HG02852 (cell line): ENCODE measurements at regions not wholly inside any gene's neighbourhood (a gene's known extent, or its start where the extent isn't known, plus 50 kb on each side); places are given as distances from the start of the nearest gene placed in this dataset.
"Not testable (repeated sequence)": the region's sequence is repeated elsewhere in the genome, so short reads cannot be mapped to it uniquely, and the experiment has no call there.

Source experiments
- ATAC-seq: cut with Tn5 transposase; IDR thresholded peaks from one replicate; pipeline ENCODE4 v1.9.1; 2021; ENCODE audit warnings: mild to moderate bottlenecking, moderate library complexity; ENCODE audit not compliant: unreplicated experiment

DNA sequence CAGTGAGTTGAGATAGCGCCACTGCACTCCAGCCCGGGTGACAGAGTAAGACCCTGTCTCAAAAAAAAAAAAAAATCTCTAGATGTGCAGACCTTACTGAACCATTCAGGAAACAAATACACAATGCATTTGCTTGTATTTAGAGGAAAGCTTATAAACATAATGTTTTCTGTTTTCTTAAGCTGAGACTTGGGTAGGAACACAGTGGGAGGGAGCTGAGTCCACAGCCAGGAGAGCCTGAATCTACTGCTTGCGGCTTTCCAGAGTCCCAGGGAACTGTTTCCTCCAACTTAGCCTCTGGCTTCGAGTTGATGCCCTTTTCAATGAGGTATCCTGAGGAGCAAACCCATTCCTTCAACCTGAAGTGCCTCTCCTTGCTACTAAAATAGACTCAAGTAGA lies 83.0 kb upstream of the PITRM1 start:
- ATAC-seq, result no peak

DNA sequence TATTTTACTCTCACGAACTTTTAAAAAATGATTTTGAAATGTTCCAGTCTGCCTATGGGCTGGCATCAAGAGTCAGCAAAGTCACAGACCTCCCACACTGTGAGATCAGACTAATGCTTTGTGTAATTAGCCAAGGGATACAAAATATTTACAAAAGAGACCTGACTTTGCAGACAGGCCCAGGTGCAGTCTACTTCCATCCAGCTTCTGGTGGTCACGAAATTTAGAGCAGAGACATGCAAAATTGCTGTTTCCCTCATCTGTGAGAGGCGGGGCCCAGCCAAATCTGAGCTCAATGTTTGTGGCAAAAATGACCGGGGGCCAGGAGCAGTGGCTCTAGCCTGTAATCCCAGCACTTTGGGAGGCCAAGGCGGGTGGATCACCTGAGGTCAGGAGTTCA lies 82.5 kb upstream of the PITRM1 start:
- ATAC-seq, result no peak

DNA sequence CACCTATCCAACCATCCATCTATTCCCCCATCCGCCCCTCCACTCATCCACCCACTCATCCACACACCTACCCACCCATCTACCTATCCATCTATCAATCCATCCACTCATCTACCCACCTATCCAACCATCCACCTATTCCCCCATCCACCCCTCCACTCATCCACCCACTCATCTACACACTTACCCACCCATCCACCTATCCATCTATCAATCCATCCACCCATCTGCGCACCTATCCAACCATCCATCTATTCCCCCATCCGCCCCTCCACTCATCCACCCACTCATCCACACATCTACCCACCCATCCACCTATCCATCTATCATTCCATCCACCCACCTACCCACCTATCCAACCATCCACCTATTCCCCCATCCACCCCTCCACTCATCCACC lies 81.4 kb upstream of the PITRM1 start:
- ATAC-seq, result not testable (repeated sequence)

DNA sequence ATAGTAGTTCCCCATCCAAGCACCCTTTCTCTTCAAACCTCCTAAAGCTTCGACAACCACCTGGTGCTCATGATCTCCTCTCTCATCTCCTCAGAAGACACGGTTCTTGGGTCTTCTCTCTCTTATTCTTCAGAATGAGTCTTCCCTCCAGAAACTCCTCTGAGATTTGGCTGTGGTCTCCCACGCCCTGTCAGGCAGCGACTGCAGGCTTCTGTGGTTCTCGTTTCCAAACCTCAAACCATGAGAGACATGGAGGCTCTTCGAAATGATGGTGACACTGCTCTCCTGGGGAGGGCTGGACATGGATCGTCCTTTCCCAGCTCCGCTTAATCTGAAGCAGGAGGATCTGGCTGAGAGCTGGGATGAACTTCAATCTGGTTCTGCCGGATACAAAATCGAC lies 78.6 kb upstream of the PITRM1 start:
- no peak for ATAC-seq

DNA sequence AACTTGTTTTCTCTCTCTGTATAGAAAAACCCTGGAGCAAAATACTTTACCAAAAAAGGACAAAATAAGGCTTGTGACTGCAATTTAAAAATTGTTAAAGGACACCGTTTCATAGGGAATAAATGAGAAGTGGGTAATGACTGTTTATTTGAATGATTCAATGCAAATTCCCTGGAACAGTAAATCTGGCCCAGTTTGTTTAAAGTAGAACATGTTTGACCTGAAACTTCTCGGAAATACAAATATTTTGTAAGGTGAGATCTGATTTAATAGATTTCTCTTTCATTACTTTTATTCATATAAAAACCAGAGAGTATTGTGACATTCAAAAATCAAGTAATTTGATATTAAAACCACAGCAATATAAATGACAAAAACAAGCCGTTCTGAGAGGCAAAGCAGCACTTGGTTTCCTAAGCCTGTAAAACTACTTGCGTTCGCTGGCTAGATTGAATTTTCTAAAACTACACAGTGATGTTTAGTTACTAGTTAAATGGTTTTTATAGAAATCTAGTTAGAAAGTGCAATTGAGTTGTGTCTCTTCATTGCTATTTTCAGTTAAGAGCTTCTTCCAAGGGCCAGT lies 76.8 kb upstream of the PITRM1 start:
- no peak for ATAC-seq

DNA sequence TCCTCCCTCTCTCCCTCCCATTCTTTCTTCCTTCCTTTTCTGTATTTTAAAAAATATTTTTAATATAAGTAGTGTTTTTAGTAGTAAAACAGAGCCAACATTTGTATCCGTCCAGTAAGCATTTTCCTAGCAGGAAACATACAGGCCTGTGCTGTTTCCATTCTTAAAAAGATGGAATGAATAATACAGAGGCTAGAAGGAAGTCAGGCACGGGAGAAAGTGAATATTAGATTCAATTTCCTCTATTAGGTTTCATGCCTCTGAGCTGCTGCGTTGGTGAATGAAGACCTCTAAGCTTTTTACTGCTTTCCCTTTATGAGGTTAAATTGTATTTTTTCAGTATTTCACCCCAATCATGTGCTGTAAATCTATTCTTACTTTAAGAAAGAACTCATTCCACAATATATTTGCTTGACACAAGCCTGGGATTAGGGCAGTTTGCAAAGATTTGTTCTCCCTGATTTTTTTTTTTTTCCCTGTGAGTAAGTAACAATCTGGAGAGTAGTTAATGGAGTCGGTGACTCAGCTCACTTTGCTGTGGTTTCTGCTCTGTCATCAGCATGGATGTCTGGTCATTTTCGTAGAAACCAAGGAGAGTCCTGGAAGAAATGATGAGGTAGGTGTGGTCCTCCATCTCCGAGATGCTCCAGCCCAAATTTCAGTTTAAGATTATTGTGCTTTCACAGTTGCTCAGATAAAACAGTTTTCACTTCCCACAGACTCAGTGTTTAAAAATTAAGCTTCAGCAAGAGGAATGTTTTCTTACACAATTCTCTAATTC lies 76.1 kb upstream of the PITRM1 start:
- ATAC-seq, result no peak

DNA sequence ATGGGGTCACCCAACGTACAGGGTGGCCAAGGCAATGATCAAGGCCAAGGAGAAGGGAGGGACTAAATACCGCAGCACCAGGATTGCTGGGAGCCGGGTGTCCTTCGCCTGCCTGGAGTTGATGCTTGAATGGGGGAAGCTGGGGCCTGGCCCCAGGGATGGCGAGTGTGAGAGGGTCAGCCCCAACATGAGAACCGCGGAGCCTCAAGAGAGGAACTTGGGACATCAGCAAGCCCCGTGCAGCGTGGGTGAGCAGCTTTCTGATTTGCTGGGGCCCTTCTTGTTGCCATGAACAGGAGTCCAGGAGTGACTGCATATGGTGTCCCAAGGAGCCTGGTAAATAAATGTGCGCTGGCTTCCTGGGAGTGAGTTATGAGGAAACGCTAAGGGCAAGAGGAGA lies 72.8 kb upstream of the PITRM1 start:
- ATAC-seq, result no peak

DNA sequence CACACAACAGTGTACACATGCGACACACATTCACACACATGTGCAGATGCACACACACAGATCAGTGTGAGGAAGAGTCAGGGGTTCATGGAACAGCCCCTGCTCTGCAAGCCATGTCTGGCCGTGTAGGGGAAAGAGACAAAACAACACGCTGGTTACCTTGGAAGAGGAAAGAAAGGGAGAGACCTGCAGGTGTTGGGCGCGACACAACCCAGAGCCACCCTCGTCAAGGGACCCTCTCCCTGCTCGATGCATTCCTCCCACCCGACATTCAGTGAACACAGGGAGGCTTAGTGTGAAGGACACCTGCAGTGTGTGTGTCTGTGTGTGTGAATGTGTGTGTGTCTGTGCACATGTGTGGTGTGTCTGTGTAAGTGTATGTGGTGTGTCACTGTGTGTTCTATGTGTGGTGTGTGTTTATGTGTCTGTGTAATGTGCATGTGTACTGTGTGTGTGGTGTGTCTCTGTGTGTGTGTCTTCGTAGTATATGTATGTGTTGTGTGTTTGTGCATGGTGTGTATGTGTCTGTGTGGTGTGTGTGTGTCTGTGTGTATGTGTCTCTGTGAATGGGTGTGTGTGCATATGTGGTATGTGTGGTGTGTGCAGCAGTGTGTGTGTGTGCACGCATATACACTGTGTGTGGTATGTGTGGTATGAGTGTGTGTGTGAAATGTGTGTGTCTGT lies 69.5 kb upstream of the PITRM1 start:
- no peak for ATAC-seq

DNA sequence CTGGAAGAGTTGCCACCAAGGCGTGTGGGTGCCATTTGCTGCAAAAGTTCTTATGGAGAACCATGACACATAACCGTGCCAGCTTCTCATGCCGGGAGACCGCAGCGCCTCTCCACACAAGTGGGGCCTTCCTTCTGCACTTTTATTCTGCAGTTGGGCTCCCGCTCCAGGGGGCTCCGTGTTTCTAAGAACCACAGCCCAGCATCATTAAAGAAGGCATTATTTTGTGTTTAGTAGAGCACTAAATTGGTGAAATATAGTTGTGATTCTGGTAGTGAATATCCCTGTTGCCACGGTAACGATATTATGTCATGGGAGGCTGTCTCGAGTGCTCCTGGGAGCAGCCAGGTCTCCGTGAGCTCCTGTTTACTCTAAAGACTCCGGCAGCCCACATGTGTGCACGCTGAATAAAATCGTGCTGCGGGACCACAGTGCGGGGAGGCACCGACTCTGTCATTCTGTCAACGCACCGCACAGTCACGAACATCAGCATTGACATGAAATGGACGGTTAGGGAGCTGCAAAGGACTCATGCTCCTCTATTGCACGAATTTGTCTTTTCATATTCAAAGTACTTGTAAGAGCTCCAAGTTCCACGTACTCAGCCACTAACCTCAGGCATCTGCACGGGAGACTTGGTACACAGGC lies 68.8 kb upstream of the PITRM1 start:
- ATAC-seq, result no peak

DNA sequence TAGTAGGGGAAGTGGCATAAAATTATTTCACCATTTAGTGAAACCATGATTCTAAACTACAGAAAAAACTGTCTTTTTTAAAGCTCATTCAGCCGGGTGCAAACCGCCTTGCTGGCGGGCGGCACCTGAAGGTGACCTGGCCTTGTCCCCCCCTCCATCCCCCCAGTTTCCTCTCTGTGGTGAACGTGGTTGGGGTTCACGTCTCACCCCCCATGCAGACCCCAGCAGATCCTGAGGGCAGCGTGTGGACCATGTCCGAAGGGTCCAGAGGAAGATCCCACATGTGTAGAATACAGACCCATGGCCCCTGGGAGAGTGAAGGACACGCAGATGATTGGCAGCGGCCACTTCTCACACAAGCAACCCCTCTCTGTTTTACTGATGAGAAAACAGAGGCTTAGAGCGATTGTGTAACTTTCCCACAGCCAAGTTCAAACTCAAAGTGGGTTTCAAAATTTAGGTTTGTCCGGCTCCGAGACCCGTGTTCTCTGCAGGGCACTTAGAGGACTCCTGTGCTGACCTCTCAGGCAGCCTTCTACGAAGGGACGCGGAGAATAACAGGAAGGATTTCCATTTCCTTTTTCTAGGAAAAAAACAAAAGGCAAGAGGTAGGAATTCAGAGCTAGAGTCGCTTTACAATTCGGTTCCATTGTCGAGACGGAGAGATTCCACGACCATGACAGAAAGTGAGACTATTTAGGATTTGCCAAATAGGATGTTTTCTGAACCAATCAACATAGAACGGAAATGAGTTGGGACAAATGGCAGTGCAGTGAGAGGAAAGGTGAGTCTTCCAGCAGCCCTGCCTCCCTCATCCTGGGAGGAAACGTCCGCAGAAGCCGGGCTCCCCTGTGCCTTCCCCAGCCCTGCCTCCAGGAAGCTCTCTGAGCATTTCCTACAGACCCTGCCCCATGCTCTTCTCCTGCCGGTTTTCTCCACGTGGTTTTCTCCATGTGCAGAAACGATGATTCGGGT lies 67.6 kb upstream of the PITRM1 start:
- ATAC-seq, result no peak

DNA sequence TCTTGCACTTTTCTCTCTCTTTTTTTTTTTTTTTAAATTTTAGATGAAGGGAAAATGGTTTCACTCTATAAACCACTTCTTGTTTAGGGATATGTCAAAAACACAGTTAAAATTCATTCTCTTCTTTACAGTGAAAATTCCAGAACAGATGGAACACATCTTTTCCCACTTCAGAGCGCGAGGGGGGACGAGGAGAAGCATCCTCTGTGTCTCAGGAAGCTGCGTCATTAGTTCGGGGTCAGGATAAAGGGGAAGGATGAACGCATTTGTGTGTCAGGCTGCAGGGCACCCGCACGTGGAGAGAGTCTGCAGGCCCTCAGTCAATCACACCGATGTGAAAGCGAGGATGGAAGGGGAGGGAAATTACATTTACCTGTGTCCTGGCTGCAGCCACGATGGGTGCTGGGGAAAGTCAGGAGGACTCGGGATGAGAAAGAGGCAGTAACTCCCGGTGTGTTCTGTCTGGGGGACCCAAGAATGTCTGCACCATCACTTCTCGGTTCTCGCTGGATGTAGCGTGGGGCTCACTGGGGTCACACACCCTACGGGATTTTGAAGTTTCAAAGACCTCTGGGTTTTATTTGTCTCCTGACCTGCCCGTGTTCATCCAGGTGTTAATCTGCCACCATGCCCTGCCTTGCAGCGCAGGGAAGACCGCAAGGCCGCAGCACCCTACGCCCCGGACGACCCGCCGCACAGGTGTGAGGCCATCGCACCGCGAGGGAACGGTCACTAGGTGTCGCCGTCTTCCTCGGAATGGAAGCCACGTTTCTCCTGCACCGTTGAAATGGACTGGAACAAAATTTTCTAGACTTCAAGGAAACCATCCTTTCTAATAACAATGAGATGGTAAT lies 66.7 kb upstream of the PITRM1 start:
- peak; percentile 73 for ATAC-seq

DNA sequence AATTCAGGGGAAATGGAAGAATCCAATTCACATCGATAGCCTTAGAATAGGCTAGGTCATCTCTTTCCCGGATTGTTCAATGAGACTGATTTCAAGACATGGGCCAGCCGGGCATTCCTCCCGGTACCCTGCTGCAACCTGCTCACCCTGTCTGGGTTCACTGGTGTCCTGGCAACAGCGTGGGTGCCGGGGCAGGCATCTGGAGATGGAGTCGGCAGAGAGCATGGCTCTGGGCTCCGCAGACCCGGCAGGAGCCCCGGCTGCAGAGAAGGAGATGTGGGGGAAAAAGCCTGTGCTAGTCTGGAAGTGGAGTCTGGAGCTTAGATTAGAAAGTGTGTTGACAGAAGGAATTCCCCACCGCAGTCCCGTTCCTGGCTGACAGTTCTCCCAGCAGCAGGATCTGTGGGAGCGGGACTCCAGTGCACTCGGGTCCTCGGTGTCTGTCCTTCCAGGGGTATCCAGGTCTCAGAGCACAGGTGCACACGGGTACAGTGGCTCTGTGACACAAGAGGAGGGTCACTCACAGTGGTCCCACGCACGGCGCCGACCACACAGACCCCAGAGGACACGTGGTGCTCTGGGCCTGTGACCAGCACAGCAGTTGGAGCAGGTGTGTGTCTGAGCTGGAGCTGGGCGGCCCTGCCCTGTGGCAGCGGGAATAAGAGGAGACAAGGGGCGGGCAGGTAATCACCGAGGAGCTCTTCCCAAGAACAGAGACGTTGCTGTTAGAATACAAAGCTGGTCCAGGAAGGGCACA lies 65.7 kb upstream of the PITRM1 start:
- no peak for ATAC-seq

DNA sequence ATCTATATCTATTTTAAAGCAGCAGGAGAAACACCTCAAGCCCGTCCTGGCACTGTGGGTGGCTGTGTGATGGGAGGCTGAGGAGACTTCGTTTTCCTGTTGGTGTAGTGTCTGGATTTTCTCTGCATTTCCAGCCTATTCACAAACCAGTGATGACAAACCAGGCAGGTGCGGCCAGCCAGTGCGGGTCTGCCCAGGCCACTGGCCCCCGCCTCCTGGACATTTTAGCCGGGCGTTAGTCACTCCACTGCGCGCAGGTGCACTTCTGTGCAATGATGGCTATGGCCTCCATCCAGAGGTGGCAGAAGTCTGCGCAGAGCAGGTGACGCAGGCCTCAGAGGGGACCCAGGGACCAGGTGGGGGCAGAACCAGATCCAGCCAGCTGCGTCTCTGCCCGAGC lies 64.9 kb upstream of the PITRM1 start:
- ATAC-seq, result no peak

DNA sequence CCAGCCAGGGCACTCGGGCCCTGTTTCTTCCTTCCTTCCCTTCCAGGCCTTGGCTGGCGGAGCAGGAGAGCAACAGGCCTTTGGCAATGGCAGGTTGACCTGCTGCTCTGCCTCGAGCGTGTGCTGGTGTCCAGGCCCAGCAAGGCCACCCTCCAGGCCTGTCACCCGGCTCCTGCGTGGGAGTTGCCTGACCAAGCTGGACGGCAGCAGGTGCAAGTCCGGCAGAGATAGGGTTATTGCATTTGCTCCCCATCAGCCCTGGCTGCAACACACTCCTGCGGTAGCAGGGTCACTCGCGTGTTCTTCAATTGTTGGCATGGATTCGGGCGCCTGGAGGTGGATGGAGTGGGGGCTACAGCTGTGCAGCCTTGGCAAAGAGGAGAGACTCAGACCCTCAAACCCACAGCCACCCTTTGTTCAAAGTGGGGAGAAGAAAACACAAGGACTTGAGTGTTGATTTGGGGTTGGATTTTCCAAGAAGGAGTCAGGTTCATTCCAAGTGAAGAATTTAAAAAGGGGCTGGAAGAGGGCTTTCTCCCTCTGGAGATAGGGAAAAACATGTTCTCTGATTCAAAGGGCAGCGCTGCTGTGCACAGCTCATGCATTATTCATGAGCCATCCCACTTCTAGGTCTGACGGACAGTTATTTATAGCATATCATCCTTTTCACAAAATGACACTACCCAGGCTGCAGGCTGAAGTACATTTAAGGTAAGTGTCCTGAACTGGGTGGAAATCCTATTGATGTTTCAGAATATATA lies 64.2 kb upstream of the PITRM1 start:
- ATAC-seq, result no peak

DNA sequence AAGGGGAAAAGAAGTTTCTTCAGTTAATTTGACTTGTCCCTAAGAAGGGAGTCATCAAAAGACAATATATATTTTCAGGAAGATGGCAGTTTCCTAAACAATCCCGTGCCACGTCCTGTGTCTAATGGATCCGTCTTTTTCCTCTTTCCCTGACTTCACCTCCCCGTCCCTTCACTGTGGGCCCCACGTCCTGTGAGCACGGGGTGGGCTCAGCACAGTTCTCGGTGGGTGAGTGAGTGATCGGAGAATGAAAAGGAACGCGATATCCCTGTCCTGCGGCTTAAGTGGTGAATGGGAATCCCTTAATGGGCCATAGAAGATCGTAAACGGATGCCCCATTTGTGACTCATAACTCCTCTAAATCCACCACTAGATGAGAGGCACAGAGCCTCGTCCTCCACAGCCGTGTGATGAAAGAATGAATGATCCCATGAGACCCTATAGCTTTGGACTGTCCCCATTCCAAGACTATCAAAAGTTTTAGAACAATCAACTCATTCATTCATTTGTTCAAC lies 63.5 kb upstream of the PITRM1 start:
- ATAC-seq, result no peak

DNA sequence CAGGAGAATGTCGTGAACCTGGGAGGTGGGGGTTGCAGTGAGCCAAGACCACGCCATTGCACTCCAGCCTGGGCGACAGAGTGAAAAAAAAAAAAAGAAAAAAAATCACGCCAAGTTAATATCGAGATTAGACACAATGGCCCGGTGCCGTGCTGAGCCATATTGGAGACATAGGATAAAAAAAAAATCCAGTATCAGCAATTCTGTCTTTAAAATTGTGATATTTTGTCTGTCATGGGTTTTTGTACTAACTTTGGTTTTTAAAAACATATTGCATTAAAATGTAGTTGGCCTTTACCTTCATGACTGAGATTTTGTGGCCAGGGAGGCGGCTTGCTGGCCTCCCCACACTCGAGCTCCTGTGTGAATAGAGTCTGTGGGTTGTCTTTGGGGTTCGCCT lies 62.8 kb upstream of the PITRM1 start:
- no peak for ATAC-seq

DNA sequence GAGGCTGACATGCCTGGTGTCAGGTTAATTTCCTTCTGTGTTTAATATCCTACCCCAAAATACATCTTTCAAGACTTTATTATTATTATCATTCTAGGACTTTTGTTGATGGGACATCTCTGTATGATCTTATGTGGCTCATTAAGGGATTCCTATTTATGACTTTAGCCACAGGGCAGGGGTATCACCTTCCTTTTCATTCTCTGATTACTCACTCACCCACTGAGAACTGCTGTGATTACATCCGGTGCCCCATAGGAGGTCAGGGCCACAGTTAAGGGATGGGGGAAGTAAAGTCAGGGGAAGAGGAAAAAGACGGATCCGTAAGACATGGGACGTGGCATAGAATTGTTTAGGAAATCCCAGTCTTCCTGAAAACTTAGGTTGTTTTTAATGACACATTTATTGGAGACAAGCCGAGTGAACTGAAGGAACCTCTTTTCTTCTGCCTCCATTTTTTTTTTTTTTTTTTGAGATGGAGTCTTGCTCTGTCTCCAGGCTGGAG lies 61.0 kb upstream of the PITRM1 start:
- ATAC-seq, result no peak
